Stimulated activated CD4-positive, alpha-beta T cell treated with anti-CD3 and anti-CD28 coated beads, Interleukin-15, amount 100 ng/mL, for 1 hour (primary cell): ENCODE measurements at regions not wholly inside any gene's neighbourhood (a gene's known extent, or its start where the extent isn't known, plus 50 kb on each side); places are given as distances from the start of the nearest gene placed in this dataset.
"Not testable (repeated sequence)": the region's sequence is repeated elsewhere in the genome, so short reads cannot be mapped to it uniquely, and the experiment has no call there.

Experiments used
- DNase-seq, 2 donors: peaks; one replicate each; pipeline ENCODE4 v3.0.0-alpha.2; 2020; ENCODE audit warnings: low read depth in 1 of 2, low spot score in 1 of 2

DNA sequence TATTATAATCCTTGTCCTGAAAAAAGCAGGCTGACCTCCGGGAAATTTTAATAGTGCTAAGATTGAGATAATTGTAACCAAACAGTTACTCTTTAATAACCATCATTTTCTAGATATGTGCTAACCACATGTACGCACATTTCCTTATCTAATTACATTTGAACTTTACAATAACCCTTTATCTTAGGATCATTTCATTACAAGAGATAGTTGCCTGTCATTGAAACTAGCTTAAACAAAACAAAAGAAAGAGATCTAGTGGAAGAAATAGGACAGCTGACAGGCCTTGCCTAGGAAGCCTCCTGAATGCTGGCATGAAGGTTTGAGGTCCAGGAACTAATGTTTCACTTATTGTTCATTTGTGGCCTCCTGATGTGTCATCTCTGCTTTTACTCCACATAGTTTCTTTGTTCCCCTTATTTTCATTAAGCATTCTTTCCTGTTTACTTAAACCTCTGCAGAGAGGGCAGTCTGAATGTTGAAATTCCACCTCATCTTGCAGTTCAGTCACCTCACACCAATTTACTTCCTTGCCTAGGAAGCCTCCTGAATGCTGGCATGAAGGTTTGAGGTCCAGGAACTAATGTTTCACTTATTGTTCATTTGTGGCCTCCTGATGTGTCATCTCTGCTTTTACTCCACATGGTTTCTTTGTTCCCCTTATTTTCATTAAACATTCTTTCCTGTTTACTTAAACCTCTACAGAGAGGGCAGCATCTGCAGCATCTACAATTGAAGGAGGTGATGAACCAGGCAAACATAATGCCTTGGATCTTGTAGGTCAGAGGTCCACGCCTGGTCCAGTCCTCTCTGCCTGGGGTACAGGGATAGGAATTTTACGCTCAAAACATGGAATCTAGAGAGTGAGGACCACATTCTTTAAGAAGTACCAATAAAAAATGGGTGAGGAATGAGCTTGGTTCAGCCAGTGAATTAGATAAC, 247.5 kb downstream of the SPATA31A6 start:
- not testable (repeated sequence) for DNase-seq

DNA sequence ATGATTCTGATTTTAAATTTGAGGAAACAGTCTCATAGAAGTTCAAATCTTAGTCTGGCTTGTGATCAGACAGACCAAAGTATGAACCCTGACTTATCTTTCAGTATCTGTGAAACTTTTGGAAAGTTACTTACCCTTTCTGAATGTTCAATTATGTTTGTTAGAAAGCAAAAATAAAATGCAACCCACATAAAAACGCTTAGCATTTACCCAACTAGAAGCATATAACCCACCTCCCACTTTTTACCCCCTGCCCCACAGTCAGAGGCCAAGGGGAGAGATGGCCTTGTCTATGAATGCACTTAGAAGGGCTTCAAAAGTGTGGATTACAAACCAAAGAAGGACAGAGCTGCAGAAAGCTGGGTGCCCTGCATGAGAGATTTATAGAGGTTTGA, 248.2 kb downstream of the SPATA31A6 start:
- not testable (repeated sequence) for DNase-seq

DNA sequence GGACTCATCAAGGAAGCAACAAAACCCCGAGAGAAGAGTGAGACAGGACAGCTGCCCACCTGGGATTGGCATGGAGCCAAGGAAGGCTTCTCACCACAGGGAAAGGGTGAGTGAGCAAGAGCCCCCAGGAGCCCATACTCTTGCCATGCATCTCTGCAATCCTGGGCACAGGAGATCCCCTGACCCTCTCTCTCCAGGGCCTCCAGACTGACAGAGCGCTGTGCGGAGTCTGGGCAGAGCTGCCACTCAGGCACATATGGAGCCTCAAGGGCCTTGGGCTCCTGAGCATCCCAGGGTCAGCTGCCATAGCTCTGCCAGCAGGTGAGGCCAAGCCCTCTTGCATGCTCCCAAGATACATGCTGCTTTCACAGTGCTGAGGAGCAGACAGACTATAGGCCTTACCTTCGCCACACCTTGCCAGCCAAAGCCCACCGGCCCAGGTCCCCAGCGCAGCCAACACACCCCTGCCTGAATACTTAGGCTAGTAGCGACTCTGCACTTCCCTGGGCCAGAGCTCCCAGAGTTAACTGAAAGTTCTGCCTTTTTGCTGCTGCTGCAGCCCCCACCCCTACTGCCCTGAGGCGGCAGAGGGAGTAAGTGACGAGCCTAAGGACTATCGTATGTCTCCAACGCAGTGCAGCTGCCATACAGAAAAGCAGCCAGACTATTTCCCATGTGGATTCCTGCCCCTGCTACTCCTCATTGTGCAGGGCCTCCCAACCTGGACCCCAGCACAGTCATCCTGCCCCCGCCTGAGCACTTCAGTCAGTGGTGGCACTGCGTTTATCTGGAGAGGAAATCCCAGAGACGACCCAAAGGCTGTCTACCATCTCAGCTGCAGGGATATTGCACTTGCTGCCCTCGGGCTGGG, 251.6 kb downstream of the SPATA31A6 start:
- not testable (repeated sequence) for DNase-seq

DNA sequence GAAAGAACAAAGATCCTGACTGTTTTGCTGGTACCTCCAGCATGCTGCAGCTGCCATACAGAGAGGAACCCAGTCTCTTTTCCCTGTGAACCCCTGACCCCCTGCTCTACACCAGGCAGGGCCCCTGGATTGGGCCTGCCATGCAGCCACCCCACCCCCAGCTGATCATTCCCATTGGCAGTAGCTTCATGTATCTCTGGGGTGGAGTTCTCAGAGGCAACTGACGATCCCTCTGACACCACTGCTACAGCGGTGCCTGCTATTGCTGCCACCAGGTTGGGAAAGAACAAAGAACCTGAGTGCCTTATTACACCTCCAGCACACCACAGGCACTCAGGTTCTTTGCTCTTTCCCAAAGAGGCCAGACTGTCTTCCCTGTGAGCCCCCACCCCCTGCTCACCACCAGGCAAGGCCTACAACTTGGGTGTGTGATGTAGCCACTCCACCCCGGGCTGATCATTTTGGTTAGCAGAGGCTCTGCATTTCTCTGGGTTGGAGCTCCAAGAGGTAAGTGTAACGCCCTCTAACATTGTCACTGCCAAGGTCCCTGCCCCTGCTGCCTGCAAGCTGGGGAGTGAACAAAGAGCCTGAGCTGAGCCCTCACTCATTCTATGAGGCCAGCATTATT, 252.4 kb downstream of the SPATA31A6 start:
- not testable (repeated sequence) for DNase-seq

DNA sequence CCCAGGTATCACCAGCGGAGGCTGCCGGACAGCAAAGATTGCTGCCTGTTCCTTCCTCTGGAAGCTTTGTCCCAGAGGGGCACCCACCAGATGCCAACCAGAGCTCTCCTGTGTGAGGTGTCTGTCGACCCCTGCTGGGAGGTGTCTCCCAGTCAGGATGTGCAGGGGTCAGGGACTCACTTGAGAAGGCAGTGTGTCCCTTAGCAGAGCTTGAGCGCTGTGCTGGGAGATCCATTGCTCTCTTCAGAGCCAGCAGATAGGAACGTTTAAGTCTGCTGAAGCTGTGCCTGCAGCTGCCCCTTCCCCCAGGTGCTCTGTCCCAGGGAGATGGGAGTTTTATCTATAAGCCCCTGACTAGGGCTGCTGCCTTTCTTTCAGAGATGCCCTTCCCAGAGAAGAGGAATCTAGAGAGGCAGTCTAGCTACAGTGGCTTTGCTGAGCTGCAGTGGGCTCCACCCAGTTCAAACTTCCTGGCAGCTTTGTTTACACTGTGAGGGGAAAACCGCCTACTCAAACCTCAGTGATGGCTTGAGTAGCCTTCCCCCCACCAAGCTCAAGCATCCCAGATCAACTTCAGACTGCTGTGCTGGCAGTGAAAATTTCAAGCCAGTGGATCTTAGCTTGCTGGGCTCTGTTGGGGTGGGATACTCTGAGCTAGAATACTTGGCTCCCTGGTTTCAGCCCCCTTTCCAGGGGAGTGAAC, 253.7 kb downstream of the SPATA31A6 start:
- not testable (repeated sequence) for DNase-seq

DNA sequence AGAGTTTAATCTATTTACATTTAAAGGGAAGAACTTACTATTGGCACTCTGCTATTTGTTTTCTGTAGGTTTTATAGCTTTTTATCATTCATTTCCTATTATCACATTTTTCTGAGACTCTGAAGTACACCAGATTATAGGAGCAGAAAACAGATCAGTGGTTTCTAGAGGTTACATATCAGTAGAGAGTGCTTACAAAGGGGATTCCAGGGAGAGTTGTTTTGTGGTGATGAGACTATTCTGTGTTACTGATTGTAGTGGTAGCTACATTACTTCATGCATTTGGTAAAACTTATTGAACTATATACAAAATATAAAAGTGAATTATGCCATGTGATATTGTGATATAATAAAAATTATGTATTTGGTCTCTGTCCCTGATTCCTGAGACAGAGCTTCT, 259.2 kb downstream of the SPATA31A6 start:
- DNase-seq: not testable (repeated sequence)

DNA sequence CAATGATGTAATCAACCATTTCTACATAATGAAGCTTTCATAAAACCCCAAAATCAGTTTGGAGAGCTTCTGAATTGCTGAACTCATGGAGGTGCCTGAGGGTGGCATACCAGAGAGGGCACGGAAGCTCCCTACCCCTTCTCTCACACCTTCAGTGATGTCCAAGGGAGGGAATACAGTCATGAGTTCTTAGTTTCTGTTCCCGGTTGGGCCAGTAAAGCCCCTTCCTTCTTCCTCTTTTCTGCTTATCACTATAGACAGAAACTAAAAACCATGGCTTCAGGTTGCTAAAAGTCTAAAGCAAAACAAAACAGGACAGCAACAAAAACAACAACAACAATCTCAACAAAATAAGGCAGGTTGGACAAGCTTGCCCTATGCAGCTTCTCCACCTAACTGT, 260.0 kb downstream of the SPATA31A6 start:
- DNase-seq: not testable (repeated sequence)

DNA sequence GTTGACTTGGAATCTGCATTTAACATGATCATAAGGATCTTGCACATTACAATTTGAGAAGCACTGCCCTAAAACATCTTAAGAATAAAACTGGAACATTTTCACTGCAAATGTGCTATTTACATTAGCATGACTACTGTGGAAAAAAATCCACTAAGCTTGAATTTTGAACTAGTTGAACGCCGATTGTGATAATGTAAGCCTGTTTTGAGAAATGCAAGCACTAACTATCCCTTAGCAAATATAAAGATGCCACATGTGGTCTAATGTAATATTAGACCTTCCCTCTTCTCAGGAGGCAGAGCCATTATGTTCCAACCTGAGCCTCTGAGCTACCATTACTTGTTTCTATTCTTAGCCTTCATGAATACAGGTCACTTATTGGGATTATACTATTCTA, 278.0 kb downstream of the SPATA31A6 start:
- not testable (repeated sequence) for DNase-seq

DNA sequence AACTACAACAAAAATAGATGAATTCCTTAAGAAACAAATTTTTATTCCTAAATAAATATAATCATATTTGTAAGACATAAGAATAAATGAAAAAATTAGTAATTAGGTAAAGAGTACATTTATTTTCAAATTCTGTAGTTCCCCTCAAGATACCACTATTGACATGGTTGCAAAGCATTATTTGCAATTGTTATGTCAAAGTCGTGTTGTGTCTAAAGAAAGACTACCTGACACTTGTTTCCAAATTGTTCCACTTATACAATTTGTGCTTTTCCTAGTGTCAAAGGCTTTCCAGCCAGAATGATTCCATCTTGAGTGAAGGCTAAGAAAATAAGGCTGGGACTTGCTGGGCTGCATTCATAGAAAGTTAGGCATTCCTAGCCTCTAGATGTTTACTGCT, 278.4 kb downstream of the SPATA31A6 start:
- DNase-seq: not testable (repeated sequence)

DNA sequence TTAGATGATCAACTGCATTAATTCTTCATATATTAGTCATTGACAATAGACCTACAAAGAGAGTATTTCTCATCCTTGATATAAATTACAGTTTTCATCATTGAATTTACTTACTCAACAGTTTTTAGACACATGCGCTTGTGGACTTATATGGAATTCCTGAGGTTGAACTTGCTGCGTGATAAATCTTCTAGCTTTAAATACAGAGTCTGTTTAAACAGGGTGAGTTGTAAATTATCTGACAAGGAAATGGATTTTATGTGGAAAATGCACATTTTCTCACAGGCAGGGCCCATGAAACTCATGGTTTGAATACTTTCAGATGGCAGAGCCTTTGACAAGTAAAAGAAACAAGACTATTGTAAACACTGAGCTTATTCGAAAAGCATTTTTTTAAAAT, 280.5 kb downstream of the SPATA31A6 start:
- DNase-seq: not testable (repeated sequence)

DNA sequence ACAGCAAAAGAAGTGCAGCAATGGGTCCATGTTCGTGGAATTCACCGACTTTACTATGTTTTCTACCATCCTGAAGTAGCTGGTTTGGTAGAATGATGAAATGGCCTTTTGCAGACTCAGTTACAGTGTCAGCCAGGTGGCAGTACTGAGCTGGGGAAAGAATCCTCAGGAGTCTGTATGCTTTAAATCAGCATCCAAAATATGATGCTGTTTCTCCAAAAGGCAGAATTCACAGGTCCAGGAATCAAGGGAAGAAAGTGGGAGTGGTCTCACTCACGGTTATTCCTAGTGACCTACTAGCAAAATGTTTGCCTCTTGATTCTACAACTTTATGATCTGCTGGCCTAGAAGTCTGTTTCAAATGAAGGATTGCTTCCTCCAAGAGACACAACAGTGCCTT, 287.1 kb downstream of the SPATA31A6 start:
- not testable (repeated sequence) for DNase-seq

DNA sequence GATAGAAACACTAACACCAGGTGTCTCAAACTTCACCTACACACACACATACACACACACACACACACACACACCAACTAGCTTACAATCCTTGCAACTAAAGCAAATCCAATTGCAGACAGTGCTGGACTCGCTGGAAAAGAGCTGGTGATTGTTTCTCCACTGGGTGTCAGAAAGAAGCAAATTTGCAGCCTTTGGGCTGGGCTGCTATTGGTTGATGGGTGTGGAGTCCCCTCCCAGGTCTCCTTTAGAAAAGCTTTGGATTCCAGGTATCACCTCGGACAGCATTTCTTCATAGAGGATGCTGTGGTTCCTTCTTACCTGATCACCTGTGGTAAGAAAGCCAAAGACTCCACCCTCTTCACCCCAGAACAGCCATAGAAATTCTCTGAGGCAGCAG, 307.5 kb downstream of the SPATA31A6 start:
- DNase-seq: not testable (repeated sequence)

DNA sequence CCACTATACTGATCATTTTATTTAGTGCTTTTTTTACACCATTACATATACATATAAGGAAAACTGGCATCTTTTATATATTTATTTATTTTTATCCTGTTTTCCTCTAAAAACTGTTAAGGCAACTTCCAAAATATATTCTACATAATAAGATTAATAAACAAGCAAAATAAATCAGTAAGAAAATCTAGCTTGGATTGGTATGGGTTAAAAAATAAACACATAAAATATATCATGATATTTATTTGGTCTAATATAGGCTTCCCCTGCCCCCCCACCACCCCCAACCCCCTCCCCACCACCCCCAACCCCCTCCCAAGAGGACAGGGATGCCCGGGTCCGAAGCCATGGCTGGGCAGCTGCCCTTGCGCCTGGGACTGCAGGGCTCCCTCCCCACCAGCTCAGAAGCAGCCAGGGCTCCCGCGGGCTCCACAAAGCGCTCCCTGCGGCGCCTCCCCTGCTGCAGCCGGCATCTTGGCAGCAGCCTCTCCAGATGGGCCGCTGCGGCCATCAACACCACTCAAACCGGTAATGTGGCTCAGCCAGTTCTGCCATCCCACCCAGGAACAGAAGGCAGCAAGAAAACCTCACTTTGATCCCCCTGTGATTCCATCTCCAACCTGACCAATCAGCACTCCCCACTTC, 319.3 kb downstream of the SPATA31A6 start:
- DNase-seq: not testable (repeated sequence)

DNA sequence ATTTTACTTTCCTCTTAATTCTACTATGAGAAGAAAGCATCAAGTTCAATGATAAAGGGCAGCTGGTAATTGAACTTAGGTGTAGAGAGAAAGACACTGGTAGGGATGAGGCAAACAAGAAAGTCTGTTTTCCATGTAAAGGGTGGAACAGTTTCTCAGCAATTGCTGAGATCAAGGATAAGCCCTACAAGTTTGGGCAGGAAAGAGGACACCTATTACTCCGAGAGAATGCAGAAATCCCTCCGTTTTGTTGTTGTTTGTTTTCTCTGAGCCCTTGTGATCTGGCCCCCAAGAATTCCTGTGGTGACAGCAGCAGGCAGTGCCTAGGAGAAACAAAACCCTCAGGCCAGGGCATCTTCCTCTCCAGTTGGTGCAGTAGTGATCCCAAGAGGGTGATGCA, 324.7 kb downstream of the SPATA31A6 start:
- not testable (repeated sequence) for DNase-seq

DNA sequence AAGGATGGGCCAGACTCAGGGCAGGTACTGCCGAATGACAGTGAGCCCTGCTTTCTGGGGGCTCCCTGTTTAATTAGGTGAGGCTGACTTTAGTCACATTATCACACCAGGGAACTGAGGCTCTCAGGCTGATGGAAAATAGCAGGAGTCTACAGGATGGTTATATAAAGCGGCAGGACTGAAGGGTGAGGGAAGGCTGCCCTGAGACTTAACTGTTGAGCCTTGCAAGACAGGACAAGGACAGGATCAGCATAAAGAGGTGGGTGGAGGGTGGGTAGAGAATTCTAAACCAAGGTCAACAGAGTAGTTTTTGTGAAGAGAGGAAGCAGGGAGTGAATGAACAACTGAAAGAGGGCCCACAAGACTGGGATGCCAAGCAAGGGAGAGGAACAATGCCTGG, 330.1 kb downstream of the SPATA31A6 start:
- not testable (repeated sequence) for DNase-seq

DNA sequence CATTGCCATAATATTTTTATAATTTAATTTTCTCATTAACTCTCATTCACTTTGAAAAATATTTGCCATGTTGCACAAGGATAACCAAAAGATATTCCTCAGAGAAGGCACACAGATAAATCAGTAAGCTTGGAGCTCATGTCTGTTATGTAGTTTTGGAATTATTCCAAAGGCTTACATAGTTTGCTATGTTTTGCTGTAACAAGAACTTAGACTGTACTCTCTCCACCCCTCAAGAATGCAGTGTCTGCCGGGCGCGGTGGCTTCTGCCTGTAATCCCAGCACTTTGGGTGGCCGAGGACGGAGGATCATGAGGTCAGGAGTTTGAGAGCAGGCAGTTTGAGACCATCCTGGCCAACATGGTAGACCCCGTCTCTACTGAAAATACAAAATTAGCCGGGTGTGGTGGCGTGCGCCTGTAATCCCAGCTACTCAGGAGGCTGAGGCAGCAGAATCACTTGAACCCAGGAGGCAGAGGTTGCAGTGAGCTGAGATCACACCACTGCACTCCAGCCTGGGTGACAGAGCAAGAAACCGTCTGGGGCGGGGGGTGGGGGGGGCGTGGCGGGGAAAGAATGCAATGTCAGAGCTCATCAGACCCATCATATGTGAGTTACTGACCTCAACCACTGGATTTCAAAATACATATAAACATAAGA, 351.0 kb downstream of the SPATA31A6 start:
- DNase-seq: not testable (repeated sequence)

DNA sequence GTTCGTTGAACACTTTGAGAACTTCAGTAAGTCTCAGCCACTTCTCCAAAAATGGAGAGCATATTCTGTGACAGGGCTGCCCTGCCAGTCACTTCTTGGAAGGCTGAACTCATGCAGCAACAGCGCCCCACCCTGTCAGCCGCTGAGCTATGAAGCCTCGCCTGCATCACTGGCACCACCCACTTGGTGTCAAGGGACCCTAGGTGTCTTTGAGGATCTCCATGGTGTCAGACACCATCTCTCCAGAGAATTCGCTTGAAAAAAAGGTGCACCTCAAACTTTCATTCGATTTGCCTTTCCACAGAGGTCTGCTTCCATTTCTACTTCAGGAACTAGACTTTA, 351.5 kb downstream of the SPATA31A6 start:
- not testable (repeated sequence) for DNase-seq

DNA sequence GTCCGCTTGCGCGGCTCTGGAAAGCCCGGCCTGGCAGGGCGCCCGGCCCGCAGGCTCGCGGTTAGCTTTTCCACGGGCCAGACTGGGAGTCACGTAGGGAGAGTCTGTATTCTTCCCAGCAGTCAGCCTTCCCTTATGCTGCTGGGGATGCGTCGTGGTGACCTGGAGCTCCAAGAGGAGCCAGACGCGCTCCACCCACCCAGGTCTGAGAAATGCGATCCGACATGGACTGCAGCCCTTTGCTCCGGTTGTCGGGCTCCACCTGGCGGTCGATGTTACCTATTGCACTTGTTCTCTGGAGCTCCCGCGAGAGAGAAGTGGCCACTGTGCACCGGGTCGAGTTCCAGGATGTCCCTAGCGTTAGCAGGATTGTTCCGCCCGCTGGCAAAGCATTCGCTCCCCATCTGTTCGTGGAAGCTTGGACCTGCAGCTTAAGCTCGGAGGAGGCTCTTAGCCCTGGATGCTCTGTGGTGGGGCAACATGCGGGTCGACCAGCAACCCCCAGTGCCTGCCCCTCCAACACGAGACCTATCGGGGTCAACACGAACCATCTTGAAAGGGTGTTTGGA, 367.4 kb downstream of the SPATA31A6 start:
- not testable (repeated sequence) for DNase-seq

DNA sequence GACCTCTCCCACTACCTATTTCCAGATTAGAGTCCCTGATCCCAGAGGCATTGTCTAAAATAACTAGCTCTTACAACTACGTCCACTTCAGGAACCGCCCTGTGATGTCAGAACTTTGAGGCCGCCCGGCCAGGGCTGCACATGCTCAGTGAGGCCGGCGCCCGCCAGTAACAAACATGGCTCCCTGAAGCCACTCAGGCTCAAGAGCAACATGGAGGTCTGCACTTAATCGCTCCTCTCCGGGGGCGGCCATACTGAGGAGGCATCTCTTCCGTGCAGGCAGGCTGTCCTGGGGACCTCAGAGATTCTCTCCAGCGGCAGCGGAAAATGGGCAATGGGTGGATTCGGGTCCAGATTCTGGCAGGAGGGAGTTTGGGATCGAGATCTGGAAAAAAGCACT, 385.1 kb downstream of the SPATA31A6 start:
- not testable (repeated sequence) for DNase-seq
